GM12873 (cell line): ENCODE measurements at regions not wholly inside any gene's neighbourhood (a gene's known extent, or its start where the extent isn't known, plus 50 kb on each side); places are given as distances from the start of the nearest gene placed in this dataset.

Experiments
- TF ChIP-seq, protein P1 (sequence below): IDR thresholded peaks from 2 replicates; pipeline ENCODE4 v1.5.1; 2012; ENCODE audit warnings: low read depth, mild to moderate bottlenecking, moderate library complexity, low read length, control low read depth; ENCODE audit not compliant: insufficient read depth; ENCODE audit errors: missing control alignments

DNA sequence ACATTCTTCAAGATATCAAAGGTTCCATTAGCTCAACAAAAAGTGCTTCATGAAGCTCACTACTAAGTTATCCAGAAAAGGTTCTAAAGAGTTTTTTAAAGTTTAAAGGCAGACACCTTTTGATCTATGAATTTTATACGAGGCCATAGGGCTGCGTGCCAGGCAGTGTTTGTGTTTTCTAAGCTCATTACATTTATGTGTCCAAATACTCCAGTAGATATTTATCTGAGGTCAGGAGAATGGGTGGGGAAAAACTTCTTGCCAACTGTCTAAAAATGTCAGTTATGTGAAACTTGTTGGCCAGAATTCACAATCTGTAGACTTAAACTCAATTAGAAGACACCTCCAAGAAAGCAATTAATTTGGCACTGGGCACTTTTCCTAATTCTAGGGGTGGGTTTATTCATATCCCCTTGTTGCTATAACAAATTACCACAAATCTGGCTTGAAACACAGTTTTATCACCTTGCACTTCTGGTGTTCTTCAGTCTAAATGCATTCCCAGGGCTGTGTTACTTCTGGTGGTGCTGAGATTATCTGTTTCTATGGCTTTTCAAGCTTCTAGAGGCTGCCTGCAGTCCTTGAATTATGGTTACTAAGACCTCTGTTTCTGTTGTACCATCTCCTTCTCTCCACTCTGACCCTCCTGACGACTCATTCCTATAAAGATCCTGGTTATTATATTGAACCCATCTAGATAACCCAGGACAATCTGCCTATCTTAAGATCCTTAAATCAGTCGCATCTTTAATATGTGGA is 1030.4 kb upstream of the CNTN5 start:
- TF ChIP-seq, protein P1, sequence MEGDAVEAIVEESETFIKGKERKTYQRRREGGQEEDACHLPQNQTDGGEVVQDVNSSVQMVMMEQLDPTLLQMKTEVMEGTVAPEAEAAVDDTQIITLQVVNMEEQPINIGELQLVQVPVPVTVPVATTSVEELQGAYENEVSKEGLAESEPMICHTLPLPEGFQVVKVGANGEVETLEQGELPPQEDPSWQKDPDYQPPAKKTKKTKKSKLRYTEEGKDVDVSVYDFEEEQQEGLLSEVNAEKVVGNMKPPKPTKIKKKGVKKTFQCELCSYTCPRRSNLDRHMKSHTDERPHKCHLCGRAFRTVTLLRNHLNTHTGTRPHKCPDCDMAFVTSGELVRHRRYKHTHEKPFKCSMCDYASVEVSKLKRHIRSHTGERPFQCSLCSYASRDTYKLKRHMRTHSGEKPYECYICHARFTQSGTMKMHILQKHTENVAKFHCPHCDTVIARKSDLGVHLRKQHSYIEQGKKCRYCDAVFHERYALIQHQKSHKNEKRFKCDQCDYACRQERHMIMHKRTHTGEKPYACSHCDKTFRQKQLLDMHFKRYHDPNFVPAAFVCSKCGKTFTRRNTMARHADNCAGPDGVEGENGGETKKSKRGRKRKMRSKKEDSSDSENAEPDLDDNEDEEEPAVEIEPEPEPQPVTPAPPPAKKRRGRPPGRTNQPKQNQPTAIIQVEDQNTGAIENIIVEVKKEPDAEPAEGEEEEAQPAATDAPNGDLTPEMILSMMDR, result no peak

- TF ChIP-seq, protein P1, result no peak
These were observed 1027.2 kb upstream of the CNTN5 start for GRCh38 chr11:97993562-97993961.

- TF ChIP-seq, protein P1, result no peak
These were observed 1024.9 kb upstream of the CNTN5 start for GRCh38 chr11:97995874-97996273.

GRCh38 chr11:97996762-97997161 is 1024.0 kb upstream of the CNTN5 start:
- TF ChIP-seq, protein P1, result no peak

DNA sequence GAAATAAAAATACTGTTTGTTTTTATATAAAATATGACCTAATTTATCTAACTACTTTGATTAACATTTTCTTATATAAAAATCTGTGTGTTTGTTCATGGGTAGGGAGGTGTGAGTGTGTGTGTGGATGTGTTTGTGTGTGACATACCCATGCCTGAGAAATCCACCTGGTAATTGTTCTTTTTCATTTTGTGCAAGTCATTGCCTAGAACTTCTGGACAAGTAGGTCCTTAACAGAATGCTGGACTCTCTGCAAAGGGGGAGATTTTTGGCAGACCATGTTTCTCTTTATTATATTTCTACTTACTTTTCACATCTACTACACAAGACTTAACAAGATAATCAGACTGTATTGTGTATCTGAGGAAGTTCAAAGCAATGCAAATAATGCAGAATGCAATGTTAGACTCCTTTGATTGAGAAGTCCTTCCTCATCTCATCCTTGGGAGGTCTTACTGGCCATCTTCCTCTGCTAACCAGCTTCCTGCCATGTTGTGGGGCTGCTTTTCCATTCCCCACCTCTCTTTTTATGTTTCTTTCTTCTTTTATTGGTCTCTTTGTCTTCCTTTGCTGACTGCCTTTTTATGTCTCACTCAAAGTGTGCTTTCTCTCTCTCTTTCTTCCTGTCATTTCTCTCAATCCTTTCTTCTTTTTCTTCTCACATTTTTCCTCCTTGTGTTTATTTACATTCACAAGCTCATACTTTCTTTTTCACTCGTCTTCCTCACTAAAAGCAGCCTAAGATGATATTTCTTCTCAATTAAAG is 1017.0 kb upstream of the CNTN5 start:
- TF ChIP-seq, protein P1, result no peak

GRCh38 chr11:98007072-98007471 is 1013.7 kb upstream of the CNTN5 start:
- TF ChIP-seq, protein P1, result no peak

DNA sequence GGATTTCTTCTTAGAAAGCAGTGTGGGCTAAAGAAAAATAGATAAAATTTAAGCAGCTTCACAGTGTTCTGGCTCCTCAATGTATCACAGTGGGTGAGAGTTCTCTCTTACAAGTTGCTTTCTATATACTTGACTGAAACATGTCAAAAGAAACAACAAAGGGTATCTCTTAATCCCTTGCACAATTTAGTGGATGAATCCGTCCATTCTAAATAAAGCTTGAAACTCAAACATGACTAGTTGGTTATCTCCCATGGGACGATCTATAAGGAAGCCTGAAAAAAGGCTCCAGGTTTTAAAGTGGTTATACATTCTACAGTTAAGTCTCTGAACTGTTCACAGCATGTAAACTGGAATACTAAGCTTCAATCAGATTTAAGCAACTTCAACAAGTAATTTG is 993.1 kb upstream of the CNTN5 start:
- TF ChIP-seq, protein P1, result no peak
